ENCODE measurements at regions not wholly inside any gene's neighbourhood (a gene's known extent, or its start where the extent isn't known, plus 50 kb on each side); places are given as distances from the start of the nearest gene placed in this dataset.

- TF ChIP-seq CTCF (IDR thresholded peaks at IDR 0.05) (no peak), POLR2A (IDR thresholded peaks at IDR 0.05) (no peak)
Measured at GRCh38 chr2:186379052-186379451, 107.0 kb upstream of the ZC3H15 start.
